Trophoblast cell (in vitro differentiated cells and primary cell): ENCODE measurements at regions not wholly inside any gene's neighbourhood (a gene's known extent, or its start where the extent isn't known, plus 50 kb on each side); places are given as distances from the start of the nearest gene placed in this dataset.
"Not testable (repeated sequence)": the region's sequence is repeated elsewhere in the genome, so short reads cannot be mapped to it uniquely, and the experiment has no call there.

Source experiments
- DNase-seq, 2 donors: peaks; one replicate each; pipeline ENCODE4 v3.0.0-alpha.2; 2016
- H2AFZ ChIP-seq: 2 replicates; pipeline ENCODE4 v1.6.1; 2013; ENCODE audit warnings: low read length, moderate library complexity, mild to moderate bottlenecking; ENCODE audit not compliant: insufficient read depth, poor library complexity
- H2AK5ac ChIP-seq: 2 replicates; pipeline ENCODE4 v1.6.1; 2013; ENCODE audit warnings: mild to moderate bottlenecking, low read length
- H2BK120ac ChIP-seq: 2 replicates; pipeline ENCODE4 v1.6.1; 2013; ENCODE audit warnings: low read length, mild to moderate bottlenecking, moderate library complexity; ENCODE audit not compliant: insufficient read depth, poor library complexity
- H2BK12ac ChIP-seq: 2 replicates; pipeline ENCODE4 v1.6.1; 2013; ENCODE audit warnings: mild to moderate bottlenecking, low read length, moderate library complexity
- H2BK5ac ChIP-seq: 2 replicates; pipeline ENCODE4 v1.6.1; 2013; ENCODE audit warnings: low read length, low read depth, moderate library complexity, mild to moderate bottlenecking; ENCODE audit not compliant: poor library complexity
- H3K14ac ChIP-seq: 2 replicates; pipeline ENCODE4 v1.6.1; 2013; ENCODE audit warnings: mild to moderate bottlenecking, low read length
- H3K18ac ChIP-seq: 2 replicates; pipeline ENCODE4 v1.6.1; 2013; ENCODE audit warnings: mild to moderate bottlenecking, low read length
- H3K23ac ChIP-seq: 2 replicates; pipeline ENCODE4 v1.6.1; 2013; ENCODE audit warnings: low read length
- H3K27ac ChIP-seq: 2 replicates; pipeline ENCODE4 v1.5.1; 2013; ENCODE audit warnings: low read depth, mild to moderate bottlenecking, inconsistent platforms, low read length, moderate library complexity
- H3K27me3 ChIP-seq: 2 replicates; pipeline ENCODE4 v1.6.1; 2013; ENCODE audit warnings: inconsistent platforms, mild to moderate bottlenecking, low read length, moderate library complexity; ENCODE audit not compliant: insufficient read depth
- H3K36me3 ChIP-seq, 2 experiments: 1 replicate in 1 of 2; 2 replicates in 1 of 2; pipeline ENCODE4 v1.6.1; 2013; ENCODE audit warnings: low read length in 2 of 2, mild to moderate bottlenecking in 2 of 2, moderate library complexity in 1 of 2; ENCODE audit not compliant: insufficient read depth in 2 of 2, control insufficient read depth in 1 of 2
- H3K4ac ChIP-seq: 2 replicates; pipeline ENCODE4 v1.6.1; 2013; ENCODE audit warnings: low read depth, mild to moderate bottlenecking, low read length, moderate library complexity
- H3K4me1 ChIP-seq, 2 experiments: 1 replicate in 1 of 2; 2 replicates in 1 of 2; pipeline ENCODE4 v1.6.1; 2013; ENCODE audit warnings: low read length in 2 of 2, mild to moderate bottlenecking in 2 of 2, moderate library complexity in 1 of 2; ENCODE audit not compliant: insufficient read depth in 2 of 2, control insufficient read depth in 1 of 2
- H3K4me2 ChIP-seq: 2 replicates; pipeline ENCODE4 v1.6.1; 2013; ENCODE audit warnings: inconsistent platforms, mild to moderate bottlenecking, low read length, moderate library complexity
- H3K4me3 ChIP-seq: 2 replicates; pipeline ENCODE4 v1.5.1; 2013; ENCODE audit warnings: mild to moderate bottlenecking, low read depth, low read length, inconsistent platforms
- H3K79me1 ChIP-seq: one replicate; pipeline ENCODE4 v1.6.1; 2013; ENCODE audit warnings: low read length
- H3K79me2 ChIP-seq: 2 replicates; pipeline ENCODE4 v1.6.1; 2013; ENCODE audit warnings: low read length, mild to moderate bottlenecking; ENCODE audit not compliant: control insufficient read depth, insufficient read depth, poor library complexity
- H3K9ac ChIP-seq: 2 replicates; pipeline ENCODE4 v1.6.1; 2013; ENCODE audit warnings: mild to moderate bottlenecking, low read length
- H3K9me3 ChIP-seq: 2 replicates; pipeline ENCODE4 v1.6.1; 2013; ENCODE audit warnings: low read depth, mild to moderate bottlenecking, control low read depth, inconsistent platforms, low read length; ENCODE audit not compliant: insufficient read depth
- H4K12ac ChIP-seq: 2 replicates; pipeline ENCODE4 v1.6.1; 2013; ENCODE audit warnings: low read depth, mild to moderate bottlenecking, low read length, moderate library complexity
- H4K8ac ChIP-seq: 2 replicates; pipeline ENCODE4 v1.6.1; 2013; ENCODE audit warnings: low read depth, mild to moderate bottlenecking, low read length, moderate library complexity
- H4K91ac ChIP-seq: one replicate; pipeline ENCODE4 v1.6.1; 2013; ENCODE audit warnings: low read depth, mild to moderate bottlenecking, low read length, moderate library complexity
- WGBS: extraction: QIAGEN DNeasy Blood & Tissue Kit; methylation state at CpG from one replicate; pipeline ENCODE4 v1.1.7; 2013; ENCODE audit warnings: missing lambda C conversion rate; ENCODE audit not compliant: insufficient read length, insufficient coverage; ENCODE audit errors: extremely low coverage; 5-methylcytosine and 5-hydroxymethylcytosine counted together

- H3K79me1 ChIP-seq, result peaks cover 32% of the 10 kb centered on the region
- H3K9ac ChIP-seq, H3K4me3 ChIP-seq, H3K27me3 ChIP-seq, H2BK12ac ChIP-seq, H3K14ac ChIP-seq, H4K91ac ChIP-seq, H2AFZ ChIP-seq, H3K4me2 ChIP-seq, DNase-seq, H4K8ac ChIP-seq, H3K36me3 ChIP-seq, H3K4ac ChIP-seq, H3K18ac ChIP-seq, H4K12ac ChIP-seq, H3K9me3 ChIP-seq, H3K27ac ChIP-seq, H3K23ac ChIP-seq, H3K79me2 ChIP-seq: not testable (repeated sequence)
- peak overlapping the region; percentile 44 for H2BK120ac ChIP-seq
- peaks cover 20 to 22% of the 10 kb centered on the region in 2 experiments for H3K4me1 ChIP-seq
- no CpG with 5 or more reads among the region's 3 CpGs for WGBS
- peak overlapping the region; percentile 53 for H2AK5ac ChIP-seq
- peak overlapping the region; percentile 34 for H2BK5ac ChIP-seq
These were observed 114.6 kb upstream of the PPM1J start for GRCh38 chr1:112829691-112830090.

GRCh38 chr1:112828716-112829115 is 113.6 kb upstream of the PPM1J start:
- Histone ChIP-seq H3K27me3 (no peaks in the 10 kb centered on the region), H3K9ac (no peak overlapping the region), H2AFZ (no peak overlapping the region), H3K27ac (no peak overlapping the region), H2BK12ac (peak overlapping the region; percentile 65), H3K4me3 (no peak overlapping the region), H3K9me3 (no peaks in the 10 kb centered on the region), H3K18ac (no peak overlapping the region), H3K23ac (no peak overlapping the region), H2AK5ac (no peak overlapping the region), H3K4me1 (peaks cover 22 to 23% of the 10 kb centered on the region in 2 experiments), H4K12ac (no peak overlapping the region), H3K4me2 (no peak overlapping the region), H4K8ac (no peak overlapping the region), H3K4ac (no peak overlapping the region), H3K14ac (no peak overlapping the region), H3K79me2 (peaks cover 9% of the 10 kb centered on the region), H4K91ac (no peak overlapping the region), H3K36me3 (no peaks in the 10 kb centered on the region), H2BK5ac (no peak overlapping the region), H3K79me1 (peaks cover 40% of the 10 kb centered on the region), H2BK120ac (no peak overlapping the region)
- no peak for DNase-seq
- no CpG with 5 or more reads among the region's 2 CpGs for WGBS

- not testable (repeated sequence) for H3K9ac ChIP-seq, H3K4me3 ChIP-seq, DNase-seq, H4K8ac ChIP-seq, H2AFZ ChIP-seq, H3K4me2 ChIP-seq, H3K9me3 ChIP-seq, H2BK120ac ChIP-seq, H3K18ac ChIP-seq, H4K12ac ChIP-seq, H2BK12ac ChIP-seq, H3K36me3 ChIP-seq, H3K14ac ChIP-seq, H3K23ac ChIP-seq, H3K4ac ChIP-seq, H3K27me3 ChIP-seq
- H2AK5ac ChIP-seq, result peak overlapping the region; percentile 48
- H3K4me1 ChIP-seq, result peaks cover 27 to 29% of the 10 kb centered on the region in 2 experiments
- peak overlapping the region; percentile 85 for H2BK5ac ChIP-seq
- peak overlapping the region; percentile 83 for H3K27ac ChIP-seq
- peaks cover 42% of the 10 kb centered on the region for H3K79me1 ChIP-seq
- no CpG with 5 or more reads among the region's 1 CpG for WGBS
- H3K79me2 ChIP-seq, result peaks cover 11% of the 10 kb centered on the region
- H4K91ac ChIP-seq, result peak overlapping the region; percentile 94
These were observed 112.3 kb upstream of the PPM1J start for GRCh38 chr1:112827391-112827790.

GRCh38 chr1:112826217-112826944 is 111.2 kb upstream of the PPM1J start:
- peak in 1 of 2 donors; percentile 67 for DNase-seq
- WGBS, result no CpG with 5 or more reads among the region's 16 CpGs
- H3K79me1 ChIP-seq, result peaks cover 45% of the 10 kb centered on the region
- peak overlapping the region; percentile 62 for H2AK5ac ChIP-seq
- peak overlapping the region; percentile 98 for H2BK5ac ChIP-seq
- peak overlapping the region; percentile 87 for H2BK120ac ChIP-seq
- H4K91ac ChIP-seq, result peak overlapping the region; percentile 94
- H3K27me3 ChIP-seq, result no peaks in the 10 kb centered on the region
- H4K12ac ChIP-seq, result peak overlapping the region; percentile 21
- peak overlapping the region; percentile 83 for H3K27ac ChIP-seq
- H3K4me3 ChIP-seq, result no peak overlapping the region
- H3K14ac ChIP-seq, result peak overlapping the region; percentile 85
- H3K4me2 ChIP-seq, result peak overlapping the region; percentile 37
- peaks cover 27 to 32% of the 10 kb centered on the region in 2 experiments for H3K4me1 ChIP-seq
- H3K23ac ChIP-seq, result no peak overlapping the region
- H3K4ac ChIP-seq, result peak overlapping the region; percentile 65
- H3K9ac ChIP-seq, result no peak overlapping the region
- peak overlapping the region; percentile 14 for H2AFZ ChIP-seq
- no peaks in the 10 kb centered on the region for H3K9me3 ChIP-seq
- H3K18ac ChIP-seq, result peak overlapping the region; percentile 77
- H3K36me3 ChIP-seq, result no peaks in the 10 kb centered on the region
- peak overlapping the region; percentile 74 for H2BK12ac ChIP-seq
- H3K79me2 ChIP-seq, result peaks cover 11% of the 10 kb centered on the region
- peak overlapping the region; percentile 44 for H4K8ac ChIP-seq
